H54 (cell line): ENCODE measurements at regions not wholly inside any gene's neighbourhood (a gene's known extent, or its start where the extent isn't known, plus 50 kb on each side); places are given as distances from the start of the nearest gene placed in this dataset.
"Not testable (repeated sequence)": the region's sequence is repeated elsewhere in the genome, so short reads cannot be mapped to it uniquely, and the experiment has no call there.

Experiments
- DNase-seq: peaks from one replicate; pipeline ENCODE4 v3.0.0; 2011; ENCODE audit warnings: low spot score, mixed read lengths; ENCODE audit not compliant: insufficient read length
- FAIRE-seq: peaks from 3 replicates; lab custom pipeline; 2011; peaks lifted over from hg19 to GRCh38; lab: Jason Lieb, UNC
- POLR2A ChIP-seq: IDR thresholded peaks from 2 replicates; pipeline ENCODE4 v1.6.1; 2011; ENCODE audit warnings: low read depth, mild to moderate bottlenecking, low read length

DNA sequence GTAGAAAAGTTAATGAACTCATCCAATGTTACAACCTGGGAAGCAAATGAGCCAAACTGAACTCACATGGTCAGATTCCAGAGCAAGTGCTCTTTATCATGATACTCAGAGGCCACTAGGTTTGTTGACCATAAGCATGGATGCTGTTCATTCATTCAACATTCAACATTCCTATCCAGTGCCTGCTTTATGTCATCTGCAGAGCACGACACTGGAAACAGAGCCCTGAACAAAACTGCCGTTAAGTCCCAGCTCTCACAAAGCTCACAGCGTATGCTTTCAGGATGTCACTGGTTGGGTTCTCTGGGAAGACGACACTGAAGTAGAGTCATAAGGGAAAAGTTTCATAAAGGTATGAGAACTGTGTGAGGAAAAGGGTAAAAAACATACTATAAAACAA, 105.8 kb upstream of the TRIM77 start:
- FAIRE-seq = no peak
- no peak for TF ChIP-seq POLR2A
- DNase-seq = no peak

DNA sequence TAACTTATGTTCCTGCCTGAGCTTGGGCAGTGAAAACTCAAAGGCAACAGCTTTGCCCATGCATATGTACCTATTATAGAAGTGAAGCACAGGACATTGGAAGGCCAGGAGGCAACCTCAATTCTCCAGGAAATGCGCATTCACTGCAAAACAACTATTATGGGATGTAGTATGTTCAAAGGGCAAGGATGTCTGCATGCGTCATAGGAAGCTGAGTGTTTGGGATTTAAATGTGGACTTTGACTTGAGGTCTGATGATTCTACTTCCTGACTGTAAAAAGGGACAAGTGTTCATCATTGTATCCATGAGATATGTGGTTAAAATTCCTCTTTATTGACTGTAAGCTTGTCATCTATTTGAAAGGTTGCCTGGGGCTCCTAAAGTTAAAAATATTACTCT, 103.3 kb upstream of the TRIM77 start:
- not testable (repeated sequence) for FAIRE-seq, DNase-seq

DNA sequence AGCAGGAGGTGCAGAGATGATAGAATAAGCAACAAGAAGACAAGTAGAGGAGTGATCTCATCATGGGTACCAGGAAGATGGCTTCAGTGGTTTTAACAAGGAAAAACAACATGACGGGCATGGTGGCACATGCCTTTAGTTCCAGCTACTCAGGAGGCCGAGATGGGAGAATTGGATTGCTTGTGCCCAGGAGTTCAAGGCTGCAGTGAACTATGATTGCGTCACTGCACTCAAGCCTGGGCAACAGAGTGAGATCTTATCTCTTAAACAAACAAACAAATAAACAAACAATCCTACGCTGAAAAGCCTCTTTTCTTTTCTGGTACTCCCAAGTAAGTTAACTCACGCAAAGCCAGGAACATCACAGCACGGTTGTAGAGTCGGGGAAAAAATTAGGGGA, 102.6 kb upstream of the TRIM77 start:
- not testable (repeated sequence) for DNase-seq, FAIRE-seq

DNA sequence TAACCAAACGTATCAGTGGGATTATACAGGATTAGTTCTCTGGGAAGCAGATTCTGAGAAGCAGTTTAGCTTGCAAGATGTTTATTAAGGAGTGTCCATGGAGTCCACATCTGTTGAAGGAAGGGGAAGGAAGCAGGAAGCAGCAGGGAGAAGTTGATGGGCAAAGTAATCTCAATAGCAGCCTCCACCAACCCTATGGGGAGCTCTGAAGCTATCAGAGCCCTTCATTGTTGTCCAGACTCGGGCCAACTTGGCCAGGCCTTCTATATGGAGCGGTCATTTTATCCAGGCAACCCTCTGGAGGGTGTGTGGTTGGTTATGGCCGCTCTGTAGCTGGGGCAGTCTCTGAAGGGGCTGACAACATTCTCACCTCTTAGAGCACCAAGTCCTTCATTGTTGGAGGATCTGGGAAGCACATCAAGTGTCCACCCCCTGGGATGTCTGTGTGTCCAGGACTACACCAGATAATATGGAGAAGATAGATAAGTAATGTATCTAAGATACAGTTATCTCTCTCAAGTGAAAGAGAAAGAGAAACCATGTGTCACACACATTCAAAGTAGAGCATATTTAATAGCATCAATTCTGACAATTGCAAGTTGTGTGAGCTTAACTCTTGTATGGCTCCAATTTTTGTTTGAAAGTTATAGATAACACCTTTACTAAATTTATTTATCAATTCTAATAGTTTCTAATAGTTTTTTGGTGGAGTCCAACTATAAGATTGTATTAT, 101.7 kb upstream of the TRIM77 start:
- no peak for FAIRE-seq
- DNase-seq = no peak
- no peak for TF ChIP-seq POLR2A

DNA sequence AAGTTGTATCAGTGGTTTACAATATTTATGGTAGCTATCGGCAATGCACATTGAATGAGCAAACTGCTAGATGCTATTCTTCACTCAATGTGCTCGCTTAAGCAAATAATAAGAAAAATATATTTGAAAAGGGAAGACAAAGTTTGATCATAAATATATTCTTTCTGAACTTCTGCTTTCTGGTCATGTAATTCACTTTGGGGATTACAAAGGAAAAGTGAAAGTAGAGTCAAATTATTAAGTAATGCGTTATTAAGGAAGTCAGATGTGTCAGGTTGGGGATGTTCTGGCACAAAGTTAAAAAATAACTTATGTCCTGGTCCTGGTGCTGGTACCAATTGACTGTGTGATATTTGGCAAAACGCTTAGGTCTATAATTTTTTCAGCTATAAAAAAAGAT, 98.0 kb upstream of the TRIM77 start:
- DNase-seq (no peak), FAIRE-seq (no peak)
- no peak for TF ChIP-seq POLR2A

DNA sequence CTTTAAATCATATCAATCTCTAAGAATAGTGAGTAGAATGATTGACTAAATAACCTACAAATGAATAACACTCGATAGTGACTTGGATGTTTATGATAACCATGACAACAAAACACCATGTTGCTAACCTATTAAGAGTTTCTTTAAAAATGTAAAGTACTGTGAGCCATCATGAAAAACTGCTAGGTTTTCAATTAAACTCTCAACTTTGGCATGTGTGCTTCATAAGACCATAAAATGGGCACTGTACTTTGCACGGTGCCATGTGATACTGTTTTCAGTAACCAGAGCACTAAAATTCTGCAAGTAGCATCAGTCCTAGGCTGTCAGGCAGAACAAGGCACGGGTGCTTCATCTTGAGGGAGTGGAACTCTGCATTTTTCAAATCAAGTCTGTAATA, 96.2 kb upstream of the TRIM77 start:
- FAIRE-seq (no peak), DNase-seq (no peak)

DNA sequence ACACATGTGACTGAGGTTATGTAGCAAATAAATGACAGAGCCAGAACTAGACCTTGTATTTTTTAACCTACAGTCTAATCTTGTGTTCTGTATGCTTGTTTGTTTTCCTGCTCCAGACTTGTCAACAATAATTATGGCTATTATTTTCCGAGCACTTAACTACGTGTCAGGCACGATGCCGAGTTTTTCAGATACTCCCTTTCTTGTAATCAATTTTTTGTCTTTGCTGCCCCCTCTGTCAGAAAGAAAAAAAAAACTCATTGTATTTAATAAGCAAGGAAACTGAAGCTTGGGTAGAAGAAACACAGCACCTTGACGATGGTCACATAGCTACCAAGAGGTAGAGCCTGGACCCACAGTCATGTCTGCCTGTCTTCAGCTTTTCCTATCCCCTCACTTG, 95.7 kb upstream of the TRIM77 start:
- not testable (repeated sequence) for DNase-seq, FAIRE-seq

More for the DNA sequence above, 96.2 kb upstream of the TRIM77 start:
- TF ChIP-seq POLR2A = no peak

DNA sequence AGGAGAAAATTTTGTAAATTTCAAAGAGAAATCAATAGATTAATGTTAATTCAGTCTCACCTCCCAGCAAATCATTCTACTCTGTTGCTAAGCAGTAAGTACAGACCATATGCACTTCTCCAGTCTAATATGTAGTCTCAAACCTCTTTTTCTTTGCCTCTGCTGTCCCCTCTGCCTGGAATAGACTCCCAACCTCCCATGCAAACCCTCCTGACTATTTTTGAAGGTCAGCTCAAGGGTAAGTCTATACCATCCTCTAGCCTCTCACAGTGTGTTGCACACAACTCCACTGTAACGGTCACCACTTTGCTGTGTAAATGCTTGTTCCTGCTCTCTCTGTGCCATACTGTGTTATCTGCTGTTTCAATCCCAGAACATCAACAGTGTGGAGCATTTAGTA, 94.5 kb upstream of the TRIM77 start:
- FAIRE-seq, DNase-seq: not testable (repeated sequence)

DNA sequence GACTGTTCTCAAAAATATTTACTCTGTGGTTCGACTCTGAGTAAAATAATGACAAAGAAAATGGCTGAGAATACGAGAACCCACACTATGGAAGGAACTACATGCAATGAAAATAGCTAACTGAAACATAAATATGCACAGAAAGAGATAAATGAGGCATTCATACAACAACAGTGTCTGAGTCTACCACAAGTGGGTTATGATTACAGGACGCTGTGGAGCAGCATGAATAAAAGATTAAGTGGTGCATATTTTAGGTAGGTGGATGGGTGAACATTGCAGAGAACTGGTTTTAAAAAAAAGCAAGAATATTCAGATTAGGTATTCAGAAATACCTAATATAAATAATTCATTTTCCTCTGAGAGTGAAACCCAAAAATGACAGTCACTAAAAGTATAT, 93.9 kb upstream of the TRIM77 start:
- DNase-seq, FAIRE-seq: not testable (repeated sequence)

DNA sequence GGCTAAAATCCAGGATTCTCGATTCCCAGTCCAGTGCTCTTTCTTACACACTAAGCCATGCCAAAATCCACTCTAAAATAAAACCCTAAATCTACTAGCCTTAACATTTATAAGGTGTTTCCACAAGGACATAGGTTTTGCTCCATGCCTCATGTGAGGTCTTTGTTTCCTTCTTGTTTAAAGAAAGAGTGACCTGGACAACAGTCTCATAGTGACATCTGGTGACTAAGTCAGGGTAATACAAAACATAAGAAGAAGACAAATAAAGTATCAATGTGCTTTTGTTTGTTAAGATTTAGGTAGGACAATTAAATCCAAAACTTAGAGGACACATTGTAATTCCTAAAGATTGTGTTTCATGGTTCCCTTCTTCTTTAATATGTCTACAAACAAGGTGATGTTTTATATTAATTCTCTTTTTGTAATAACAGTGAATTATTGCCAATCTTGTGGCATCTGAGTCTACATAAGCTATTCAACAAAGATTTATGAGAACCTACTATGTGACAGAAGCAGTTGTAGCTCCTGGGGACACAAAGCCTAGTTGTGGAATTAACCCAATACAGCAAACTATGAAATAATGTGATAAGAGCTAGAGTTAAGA, 93.0 kb upstream of the TRIM77 start:
- peak; percentile 27 for FAIRE-seq
- DNase-seq = not testable (repeated sequence)

DNA sequence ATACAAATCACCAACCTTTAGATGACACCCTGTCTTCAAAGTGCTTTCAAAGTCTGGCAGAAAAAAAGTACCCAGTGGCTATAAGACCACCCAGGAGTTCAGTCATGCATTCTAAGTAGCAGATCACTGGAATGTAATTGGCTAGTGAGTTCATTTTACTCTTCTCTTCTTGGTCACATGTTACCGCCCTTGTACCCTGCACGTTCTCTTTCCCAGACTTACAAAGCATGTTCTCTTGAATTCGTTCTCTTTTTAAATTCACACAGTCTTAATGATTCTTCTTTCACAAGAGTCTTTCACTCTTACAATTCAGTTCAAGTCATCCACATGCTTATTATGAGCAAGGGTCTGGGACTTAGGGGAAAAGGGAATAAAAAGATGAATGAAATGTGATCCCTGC, 89.4 kb upstream of the TRIM77 start:
- not testable (repeated sequence) for DNase-seq, FAIRE-seq

DNA sequence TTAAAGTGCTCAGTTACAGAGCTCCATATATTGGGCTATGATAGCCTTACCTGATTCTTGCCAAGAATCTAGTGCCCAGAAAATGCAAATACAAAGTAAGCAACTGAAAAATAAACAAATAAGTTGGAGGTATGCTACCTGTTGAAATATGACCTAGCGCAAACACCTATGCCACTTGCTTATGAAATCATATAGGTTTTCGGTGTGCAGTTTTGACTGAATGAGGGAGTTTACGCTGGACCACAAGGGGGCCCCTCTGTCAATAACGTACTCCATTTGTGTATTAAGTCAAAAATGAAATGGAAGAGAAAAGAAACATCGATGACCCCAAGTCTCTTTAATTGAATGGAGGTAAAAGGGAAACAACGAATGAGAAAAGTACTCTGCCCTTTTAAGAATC, 84.9 kb upstream of the TRIM77 start:
- no peak for TF ChIP-seq POLR2A
- FAIRE-seq (no peak), DNase-seq (no peak)

DNA sequence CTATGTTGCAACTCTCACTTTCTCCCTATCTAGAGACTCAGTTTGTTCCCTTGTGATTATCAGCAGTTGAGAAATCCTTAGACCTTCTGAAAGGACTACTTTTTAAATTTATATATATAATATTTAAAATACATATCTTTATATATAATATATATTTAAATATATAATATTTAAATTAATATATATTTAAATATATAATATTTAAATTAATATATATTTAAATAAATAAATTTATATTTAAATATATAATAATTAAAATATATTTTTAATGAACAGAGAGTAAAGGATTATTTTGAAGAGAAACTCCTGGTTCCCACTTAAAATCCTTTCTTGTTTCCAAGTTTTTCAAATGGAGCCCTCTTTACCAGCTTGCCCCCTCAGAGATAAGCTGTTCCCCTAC, 83.7 kb upstream of the TRIM77 start:
- DNase-seq (no peak), FAIRE-seq (no peak)
- TF ChIP-seq POLR2A = no peak

DNA sequence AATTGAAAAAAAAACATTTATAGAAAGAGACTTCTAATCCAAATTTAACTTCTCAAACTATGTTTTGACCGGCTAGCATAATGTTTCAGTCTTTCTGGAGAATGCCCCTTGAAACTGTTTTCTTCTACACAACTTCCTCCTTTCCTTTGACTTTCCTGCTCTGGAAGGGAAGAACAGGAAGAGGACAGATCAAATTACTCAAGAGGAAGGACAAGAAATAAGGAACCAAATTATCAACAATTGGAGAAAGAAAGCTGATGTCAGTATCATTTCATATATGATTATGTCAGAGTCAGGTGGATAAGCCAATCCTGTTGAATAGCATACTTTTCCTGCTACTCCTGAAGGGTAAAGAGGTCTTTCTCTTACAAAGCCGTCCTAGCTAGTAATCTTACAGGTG, 83.2 kb upstream of the TRIM77 start:
- FAIRE-seq, DNase-seq: not testable (repeated sequence)

DNA sequence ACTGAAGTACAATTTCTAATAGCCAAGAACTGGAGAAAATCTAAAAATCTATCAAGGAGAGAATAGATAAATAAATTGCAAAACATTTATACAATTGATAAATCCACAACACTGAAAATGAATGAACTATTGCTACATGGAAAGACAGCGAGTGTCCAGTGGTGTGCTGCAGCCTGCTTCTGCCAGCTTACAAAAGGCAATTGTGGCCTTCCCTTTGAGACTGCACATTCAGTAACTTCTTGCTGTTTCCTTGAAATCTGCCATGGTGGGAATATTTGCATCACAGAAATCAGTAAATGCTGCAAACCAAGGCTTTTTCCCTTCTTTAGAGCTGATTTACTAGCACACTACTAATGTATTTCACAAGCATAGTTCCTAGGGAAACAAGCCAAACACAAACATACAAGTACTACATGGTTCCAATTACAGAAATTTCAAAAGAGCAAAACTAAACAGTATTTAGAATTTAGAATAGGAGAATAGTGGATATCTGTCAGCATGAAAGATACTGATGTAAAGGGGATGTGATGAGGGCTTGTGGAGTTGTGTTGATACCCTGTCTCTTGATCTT, 76.9 kb upstream of the TRIM77 start:
- DNase-seq (no peak), FAIRE-seq (no peak)
- no peak for TF ChIP-seq POLR2A

DNA sequence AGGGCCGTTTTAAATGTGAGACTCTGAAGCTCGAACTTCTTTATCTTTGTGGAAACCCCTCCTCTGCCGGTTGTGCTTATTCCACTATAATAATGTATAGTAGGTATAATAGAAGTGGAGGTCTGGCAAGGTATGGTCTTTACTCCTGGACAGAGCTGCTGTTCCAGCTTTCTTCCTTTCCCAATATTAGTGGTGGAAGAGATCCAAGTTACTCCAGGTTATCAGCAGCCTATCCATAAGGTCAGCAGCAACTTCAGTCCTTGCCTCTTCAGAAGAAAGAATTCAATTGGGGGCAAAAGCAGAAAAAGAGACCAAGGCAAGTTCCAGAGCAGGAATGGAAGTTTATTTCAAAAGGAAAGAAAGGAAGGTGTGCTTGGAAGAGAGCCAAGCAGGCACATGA, 69.3 kb upstream of the TRIM77 start:
- not testable (repeated sequence) for DNase-seq, FAIRE-seq

DNA sequence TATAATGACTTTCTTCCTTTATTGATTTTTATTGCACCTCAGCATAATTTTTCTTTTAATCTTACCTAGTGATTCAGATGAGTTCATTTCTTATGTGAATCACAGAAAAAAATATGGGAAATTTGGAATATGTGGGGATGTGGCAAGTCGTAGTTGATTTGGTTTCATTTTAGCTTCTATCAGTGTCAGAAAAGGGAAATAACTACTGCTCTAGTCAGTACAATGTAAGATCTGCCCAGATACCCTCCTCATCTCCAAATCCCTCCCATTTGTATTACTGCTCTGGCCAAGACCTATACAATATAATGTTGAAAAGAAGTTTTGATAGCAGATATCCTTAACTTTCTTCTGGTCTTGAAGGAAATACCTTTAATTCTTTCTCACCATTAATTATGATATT, 61.9 kb upstream of the TRIM77 start:
- DNase-seq, FAIRE-seq: not testable (repeated sequence)

DNA sequence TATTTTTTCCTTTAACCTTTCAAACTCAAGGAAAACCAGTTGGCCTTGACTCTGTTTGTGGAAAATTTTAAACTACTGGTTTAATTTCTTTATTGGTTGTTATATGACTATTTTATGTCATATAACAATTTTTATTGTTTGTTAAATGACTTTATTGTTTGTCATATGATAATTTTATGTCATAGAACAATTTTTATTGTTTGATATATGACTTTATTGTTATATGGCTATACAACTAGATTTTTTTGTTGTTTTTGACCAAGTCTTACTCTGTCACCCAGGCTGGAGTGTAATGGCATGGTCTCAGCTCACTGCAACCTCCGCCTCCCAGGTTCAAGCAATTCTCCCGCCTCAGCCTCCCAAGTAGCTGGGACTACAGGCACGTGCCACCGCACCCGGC, 61.1 kb upstream of the TRIM77 start:
- FAIRE-seq, DNase-seq: not testable (repeated sequence)

DNA sequence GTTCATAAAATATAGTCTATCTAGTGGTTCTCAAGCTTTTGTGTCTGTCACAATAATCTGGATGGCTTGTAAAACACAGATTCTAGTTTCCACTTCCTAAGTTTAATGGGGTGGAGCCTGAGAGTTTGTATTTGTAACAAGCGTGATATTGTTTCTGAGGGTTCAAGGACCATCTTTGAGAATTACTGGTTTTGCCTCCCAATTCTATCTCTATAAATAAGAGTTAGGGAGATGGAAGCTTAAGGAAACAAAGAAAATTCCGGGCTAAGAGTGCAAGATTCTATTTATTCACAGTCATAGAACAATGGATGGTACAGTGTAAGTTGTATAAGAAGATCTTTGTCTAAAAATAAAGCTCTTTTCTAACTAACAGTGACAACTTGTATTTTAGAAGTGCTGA, 55.4 kb upstream of the TRIM77 start:
- not testable (repeated sequence) for FAIRE-seq

DNA sequence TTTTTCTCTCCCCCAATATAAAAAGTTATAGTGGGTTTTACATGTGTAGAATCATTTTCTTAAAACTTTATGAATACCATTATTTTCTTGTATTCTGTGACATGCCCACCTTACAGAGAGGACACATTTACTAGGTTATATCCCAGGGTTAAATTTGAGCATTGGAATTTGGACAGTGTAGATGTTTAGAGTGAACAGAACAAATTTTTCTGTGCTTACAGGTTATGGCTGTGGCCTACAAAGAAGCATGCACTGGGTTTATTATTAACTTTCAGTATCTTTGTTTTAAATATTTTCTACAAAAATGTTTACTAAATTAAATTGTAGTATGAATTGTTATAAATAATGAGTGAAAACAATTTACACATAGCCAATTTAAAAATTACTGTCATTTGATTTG, 51.3 kb upstream of the TRIM77 start:
- not testable (repeated sequence) for DNase-seq, FAIRE-seq

More for the DNA sequence above, 55.4 kb upstream of the TRIM77 start:
- not testable (repeated sequence) for DNase-seq

DNA sequence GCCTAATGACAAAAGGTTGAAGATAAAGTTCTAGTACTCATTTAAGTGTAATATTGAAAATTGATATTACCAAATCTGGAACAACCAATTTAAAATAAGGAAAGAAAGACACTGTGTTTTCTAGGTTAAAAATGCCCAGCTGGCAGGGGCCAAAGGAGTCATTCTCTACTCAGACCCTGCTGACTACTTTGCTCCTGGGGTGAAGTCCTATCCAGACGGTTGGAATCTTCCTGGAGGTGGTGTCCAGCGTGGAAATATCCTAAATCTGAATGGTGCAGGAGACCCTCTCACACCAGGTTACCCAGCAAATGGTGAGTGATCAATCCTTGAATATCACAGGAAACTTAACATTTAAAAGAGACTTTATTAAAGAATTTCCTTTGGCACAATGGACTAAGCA, 50.7 kb upstream of the TRIM77 start:
- not testable (repeated sequence) for DNase-seq, FAIRE-seq
